GM19239 (cell line): ENCODE measurements at regions not wholly inside any gene's neighbourhood (a gene's known extent, or its start where the extent isn't known, plus 50 kb on each side); places are given as distances from the start of the nearest gene placed in this dataset.

ENCODE experiments used
- DNase-seq: peaks from one replicate; pipeline ENCODE4 v3.0.0; 2011; ENCODE audit warnings: low spot score; ENCODE audit not compliant: insufficient read length
- FAIRE-seq: peaks from 2 replicates; lab custom pipeline; 2011; peaks lifted over from hg19 to GRCh38; lab: Jason Lieb, UNC

GRCh38 chr4:180794333-180794732 lies 1448.9 kb upstream of the TENM3 start:
- FAIRE-seq (no peak), DNase-seq (no peak)

GRCh38 chr4:180798036-180798577 lies 1445.1 kb upstream of the TENM3 start:
- no peak for FAIRE-seq
- no peak for DNase-seq

GRCh38 chr4:180799798-180800197 lies 1443.4 kb upstream of the TENM3 start:
- FAIRE-seq (no peak), DNase-seq (no peak)

- DNase-seq (no peak), FAIRE-seq (no peak)
Measured at GRCh38 chr4:180805101-180805500, 1438.1 kb upstream of the TENM3 start.

- DNase-seq (no peak), FAIRE-seq (no peak)
Measured at GRCh38 chr4:180808862-180809261, 1434.3 kb upstream of the TENM3 start.

GRCh38 chr4:180809439-180809838 lies 1433.8 kb upstream of the TENM3 start:
- no peak for FAIRE-seq
- no peak for DNase-seq

- DNase-seq (no peak), FAIRE-seq (no peak)
Measured at GRCh38 chr4:180810581-180810980, 1432.6 kb upstream of the TENM3 start.

GRCh38 chr4:180811556-180811955 lies 1431.6 kb upstream of the TENM3 start:
- DNase-seq (no peak), FAIRE-seq (no peak)

GRCh38 chr4:180812783-180813182 lies 1430.4 kb upstream of the TENM3 start:
- FAIRE-seq (no peak), DNase-seq (no peak)

GRCh38 chr4:180814875-180815417 lies 1428.3 kb upstream of the TENM3 start:
- FAIRE-seq: no peak
- no peak for DNase-seq

GRCh38 chr4:180817529-180817928 lies 1425.7 kb upstream of the TENM3 start:
- DNase-seq (no peak), FAIRE-seq (no peak)

GRCh38 chr4:180823108-180823507 lies 1420.1 kb upstream of the TENM3 start:
- DNase-seq: no peak
- FAIRE-seq: no peak

GRCh38 chr4:180827232-180828009 lies 1415.8 kb upstream of the TENM3 start:
- FAIRE-seq (no peak), DNase-seq (no peak)

- FAIRE-seq (no peak), DNase-seq (no peak)
Measured at GRCh38 chr4:180828455-180829018, 1414.7 kb upstream of the TENM3 start.

GRCh38 chr4:180832073-180832472 lies 1411.1 kb upstream of the TENM3 start:
- DNase-seq (no peak), FAIRE-seq (no peak)

GRCh38 chr4:180840142-180840541 lies 1403.1 kb upstream of the TENM3 start:
- no peak for DNase-seq
- FAIRE-seq: no peak

- DNase-seq: no peak
- no peak for FAIRE-seq
Measured at GRCh38 chr4:180850318-180850940, 1392.8 kb upstream of the TENM3 start.

GRCh38 chr4:180852738-180853137 lies 1390.5 kb upstream of the TENM3 start:
- DNase-seq (no peak), FAIRE-seq (no peak)

GRCh38 chr4:180855184-180855583 lies 1388.0 kb upstream of the TENM3 start:
- FAIRE-seq (no peak), DNase-seq (no peak)

- DNase-seq (no peak), FAIRE-seq (no peak)
Measured at GRCh38 chr4:180860089-180860720, 1383.0 kb upstream of the TENM3 start.

GRCh38 chr4:180861651-180862050 lies 1381.6 kb upstream of the TENM3 start:
- no peak for DNase-seq
- no peak for FAIRE-seq
